CD14-positive monocyte (primary cell): ENCODE measurements at regions not wholly inside any gene's neighbourhood (a gene's known extent, or its start where the extent isn't known, plus 50 kb on each side); places are given as distances from the start of the nearest gene placed in this dataset.

Experiments
- DNase-seq, 3 donors: peaks; one replicate each; pipeline ENCODE4 v3.0.0-alpha.2; 2011 to 2022
- H2AFZ ChIP-seq: 2 replicates; pipeline ENCODE4 v1.6.0; 2012; ENCODE audit warnings: mild to moderate bottlenecking, low read depth, low read length, inconsistent platforms; ENCODE audit not compliant: insufficient read depth, poor library complexity, severe bottlenecking
- H3K27ac ChIP-seq, 2 donors: 1 replicate in 1 of 2; 2 replicates in 1 of 2; pipeline ENCODE4 v1.5.1; 2012 to 2013; ENCODE audit warnings: low read length in 2 of 2, control low read depth in 1 of 2, inconsistent platforms in 1 of 2, low read depth in 1 of 2, mild to moderate bottlenecking in 1 of 2
- H3K27me3 ChIP-seq, 2 donors: one replicate each; pipeline versions ENCODE4 v1.6.0 to v1.6.1; 2011 to 2013; ENCODE audit warnings: low read length in 2 of 2; ENCODE audit not compliant: control insufficient read depth in 2 of 2, insufficient read depth in 2 of 2
- H3K36me3 ChIP-seq, 2 donors: replicated peaks in 1 of 2; 1 replicate in 1 of 2; 2 replicates in 1 of 2; pipeline versions ENCODE4 v1.5.1 to v1.6.1; 2012 to 2013; ENCODE audit warnings: low read length in 2 of 2, control low read depth in 1 of 2, inconsistent platforms in 1 of 2, mild to moderate bottlenecking in 1 of 2; ENCODE audit not compliant: insufficient read depth in 2 of 2, control insufficient read depth in 1 of 2
- H3K4me1 ChIP-seq, 2 donors: 1 replicate in 1 of 2; 2 replicates in 1 of 2; pipeline versions ENCODE4 v1.5.1 to v1.6.1; 2012 to 2013; ENCODE audit warnings: low read length in 2 of 2, control low read depth in 1 of 2, inconsistent platforms in 1 of 2, mild to moderate bottlenecking in 1 of 2, moderate library complexity in 1 of 2; ENCODE audit not compliant: insufficient read depth in 2 of 2, control insufficient read depth in 1 of 2
- H3K4me2 ChIP-seq: replicated peaks from 2 replicates; pipeline ENCODE3; 2012; ENCODE audit warnings: low read length, moderate library complexity, mild to moderate bottlenecking; ENCODE audit not compliant: poor library complexity, severe bottlenecking; ENCODE audit errors: extremely low read depth
- H3K4me3 ChIP-seq, 3 experiments: fragments of 200-600 bp in 1 of 3; sonication (generic) in 1 of 3; replicated peaks in 1 of 3; 1 replicate in 2 of 3; 2 replicates in 1 of 3; pipeline ENCODE4 v1.5.1; 2011 to 2013; ENCODE audit warnings: low read length in 3 of 3, mild to moderate bottlenecking in 3 of 3, control low read depth in 2 of 3, low read depth in 2 of 3, inconsistent platforms in 1 of 3, moderate library complexity in 1 of 3
- H3K79me2 ChIP-seq: 2 replicates; pipeline ENCODE4 v1.6.0; 2012; ENCODE audit warnings: mild to moderate bottlenecking, control low read depth, inconsistent platforms, low read length, moderate library complexity; ENCODE audit not compliant: insufficient read depth
- H3K9ac ChIP-seq: 2 replicates; pipeline ENCODE4 v1.6.0; 2017; ENCODE audit warnings: low read length, mild to moderate bottlenecking; ENCODE audit not compliant: insufficient read depth, poor library complexity, severe bottlenecking
- H3K9me3 ChIP-seq, 2 donors: replicated peaks in 1 of 2; 1 replicate in 1 of 2; 2 replicates in 1 of 2; pipeline versions ENCODE4 v1.5.1 to v1.6.1; 2012 to 2013; ENCODE audit warnings: low read length in 2 of 2, control low read depth in 1 of 2; ENCODE audit not compliant: control insufficient read depth in 1 of 2, insufficient read depth in 1 of 2
- H4K20me1 ChIP-seq: 2 replicates; pipeline ENCODE4 v1.6.0; 2012; ENCODE audit warnings: mild to moderate bottlenecking, low read length, control low read depth, moderate library complexity; ENCODE audit not compliant: insufficient read depth
- H3K27ac Mint-ChIP-seq, 7 donors: one replicate each; pipeline ENCODE4 v1.8.0; 2020; ENCODE audit warnings: mild to moderate bottlenecking in 7 of 7, mixed read lengths in 7 of 7, moderate library complexity in 6 of 7, inconsistent platforms in 2 of 7
- H3K27me3 Mint-ChIP-seq, 3 donors: one replicate each; pipeline ENCODE4 v1.8.0; 2021 to 2022; ENCODE audit warnings: low read depth in 3 of 3, mild to moderate bottlenecking in 3 of 3, mixed read lengths in 3 of 3, moderate library complexity in 3 of 3, inconsistent platforms in 1 of 3
- H3K36me3 Mint-ChIP-seq, 2 donors: one replicate each; pipeline ENCODE4 v1.8.0; 2020; ENCODE audit warnings: mixed read lengths in 2 of 2, inconsistent platforms in 1 of 2, mild to moderate bottlenecking in 1 of 2
- H3K4me1 Mint-ChIP-seq: one replicate; pipeline ENCODE4 v1.8.0; 2020; ENCODE audit warnings: mild to moderate bottlenecking, mixed read lengths
- H3K4me3 Mint-ChIP-seq, 2 donors: one replicate each; pipeline ENCODE4 v1.8.0; 2020; ENCODE audit warnings: mild to moderate bottlenecking in 2 of 2, mixed read lengths in 2 of 2, moderate library complexity in 1 of 2
- H3K9me3 Mint-ChIP-seq, 7 donors: one replicate each; pipeline ENCODE4 v1.8.0; 2020 to 2022; ENCODE audit warnings: mixed read lengths in 7 of 7, mild to moderate bottlenecking in 6 of 7, moderate library complexity in 6 of 7, inconsistent platforms in 2 of 7
- CTCF ChIP-seq: fragments of 200-600 bp; IDR thresholded peaks from one replicate; pipeline ENCODE4 v1.8.0; 2022; ENCODE audit warnings: antibody characterized with exemption, mild to moderate bottlenecking
- WGBS: methylation state at CpG from one replicate; pipeline ENCODE4 v1.1.5; 2013; ENCODE audit warnings: missing lambda C conversion rate; ENCODE audit not compliant: insufficient coverage; 5-methylcytosine and 5-hydroxymethylcytosine counted together
- intact Hi-C, 2 donors: fragments of 100-400 bp; cut with micrococcal nuclease; formaldehyde crosslinking; loops; one replicate each; pipeline versions ENCODE4 v1.15.0 to v1.15.1; 2023

GRCh38 chr18:29250259-29250658 is 1073.3 kb upstream of the CDH2 start:
- intact Hi-C loops: no loop called here
- H3K27me3 Mint-ChIP-seq: no peaks in the 10 kb centered on the region
- no peaks in the 10 kb centered on the region for H3K4me1 Mint-ChIP-seq
- 32% methylated on average over 3 of the region's 4 CpGs for WGBS
- Histone ChIP-seq H3K79me2 (no peaks in the 10 kb centered on the region), H3K36me3 (no peaks in the 10 kb centered on the region), H3K4me1 (no peaks in the 10 kb centered on the region), H3K4me2 (no peak overlapping the region), H3K4me3 (no peak overlapping the region), H2AFZ (no peak overlapping the region), H3K9ac (no peak overlapping the region), H3K9me3 (no peaks in the 10 kb centered on the region), H4K20me1 (no peaks in the 10 kb centered on the region), H3K27ac (no peak overlapping the region), H3K27me3 (no peaks in the 10 kb centered on the region)
- H3K9me3 Mint-ChIP-seq: peaks cover 0 to 9% (median 2%) of the 10 kb centered on the region in 7 donors
- H3K27ac Mint-ChIP-seq: peak overlapping the region in 1 of 7 donors; percentile 4
- H3K4me3 Mint-ChIP-seq: no peak overlapping the region
- H3K36me3 Mint-ChIP-seq: no peaks in the 10 kb centered on the region
- TF ChIP-seq CTCF: no peak
- peak in 1 of 3 donors; percentile 5 for DNase-seq

- Histone ChIP-seq H4K20me1 (no peaks in the 10 kb centered on the region), H3K27ac (no peak overlapping the region), H3K27me3 (no peaks in the 10 kb centered on the region), H3K9ac (no peak overlapping the region), H3K4me3 (no peak overlapping the region), H3K4me1 (no peaks in the 10 kb centered on the region), H2AFZ (no peak overlapping the region), H3K9me3 (no peaks in the 10 kb centered on the region), H3K36me3 (no peaks in the 10 kb centered on the region), H3K79me2 (no peaks in the 10 kb centered on the region), H3K4me2 (no peak overlapping the region)
- 93% methylated on average over 2 of the region's 2 CpGs for WGBS
- intact Hi-C loops: no loop called here
- Mint-ChIP-seq H3K27ac (no peak overlapping the region), H3K36me3 (no peaks in the 10 kb centered on the region), H3K9me3 (peaks cover 0 to 9% (median 2%) of the 10 kb centered on the region in 7 donors), H3K4me3 (no peak overlapping the region), H3K27me3 (no peaks in the 10 kb centered on the region), H3K4me1 (no peaks in the 10 kb centered on the region)
- no peak for DNase-seq
- no peak for TF ChIP-seq CTCF
These were observed 1071.9 kb upstream of the CDH2 start for GRCh38 chr18:29248805-29249204.
